DMS79 (cell line): ENCODE measurements at regions not wholly inside any gene's neighbourhood (a gene's known extent, or its start where the extent isn't known, plus 50 kb on each side); places are given as distances from the start of the nearest gene placed in this dataset.
"Not testable (repeated sequence)": the region's sequence is repeated elsewhere in the genome, so short reads cannot be mapped to it uniquely, and the experiment has no call there.

Source experiments
- DNase-seq: peaks from one replicate; lab custom pipeline; 2025; lab: John Stamatoyannopoulos, UW

DNA sequence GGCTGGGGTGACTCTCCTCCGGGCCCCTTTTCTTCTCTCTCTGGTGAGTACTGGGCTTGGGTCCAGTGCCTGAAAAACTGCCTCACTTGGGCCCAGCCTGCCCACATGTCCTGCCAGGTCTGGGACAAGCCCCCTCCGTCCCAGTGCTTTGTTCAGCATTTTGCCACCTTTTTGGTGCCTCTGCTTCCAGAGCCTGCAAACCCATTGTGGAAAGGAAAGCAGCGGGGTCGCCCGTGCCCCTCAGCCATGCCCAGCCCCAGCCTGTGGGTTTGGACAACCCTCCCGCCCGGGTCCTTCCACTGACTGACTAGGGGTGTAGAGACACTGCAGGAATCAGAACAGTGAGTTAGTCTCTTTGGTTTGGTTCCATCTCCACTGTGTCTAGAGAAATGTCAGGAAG, 140.7 kb upstream of the ALKAL2 start:
- DNase-seq: no peak

DNA sequence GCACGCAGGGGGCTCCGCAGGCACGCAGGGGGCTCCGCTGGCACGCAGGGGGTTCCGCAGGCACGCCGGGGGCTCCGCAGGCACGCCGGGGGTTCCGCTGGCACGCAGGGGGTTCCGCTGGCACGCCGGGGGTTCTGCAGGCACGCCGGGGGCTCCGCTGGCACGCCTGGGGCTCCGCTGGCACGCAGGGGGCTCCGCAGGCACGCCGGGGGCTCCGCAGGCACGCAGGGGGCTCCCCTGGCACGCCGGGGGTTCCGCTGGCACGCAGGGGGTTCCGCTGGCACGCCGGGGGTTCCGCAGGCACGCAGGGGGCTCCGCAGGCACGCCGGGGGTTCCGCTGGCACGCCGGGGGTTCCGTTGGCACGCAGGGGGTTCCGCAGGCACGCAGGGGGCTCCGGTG, 138.8 kb upstream of the ALKAL2 start:
- DNase-seq: not testable (repeated sequence)

DNA sequence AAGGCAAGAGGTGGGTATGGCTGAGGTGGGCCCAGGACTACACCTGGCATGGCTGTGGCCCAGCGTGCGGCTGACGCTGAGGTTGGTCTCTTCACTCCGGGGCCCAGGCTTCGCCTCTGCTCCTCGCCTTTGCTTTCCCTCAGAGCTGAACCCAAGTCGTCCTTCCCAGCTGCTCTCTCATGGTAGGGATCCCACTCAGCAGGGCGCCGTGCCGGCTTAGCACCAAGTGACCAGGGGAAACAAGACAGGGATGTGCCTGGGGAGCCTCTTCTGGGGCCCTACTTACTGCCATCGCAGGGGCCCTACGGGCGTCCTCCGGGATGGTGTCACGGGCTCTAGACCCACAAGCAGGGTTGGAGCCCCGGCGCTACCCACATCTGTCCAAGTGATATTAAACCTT, 138.1 kb upstream of the ALKAL2 start:
- no peak for DNase-seq

DNA sequence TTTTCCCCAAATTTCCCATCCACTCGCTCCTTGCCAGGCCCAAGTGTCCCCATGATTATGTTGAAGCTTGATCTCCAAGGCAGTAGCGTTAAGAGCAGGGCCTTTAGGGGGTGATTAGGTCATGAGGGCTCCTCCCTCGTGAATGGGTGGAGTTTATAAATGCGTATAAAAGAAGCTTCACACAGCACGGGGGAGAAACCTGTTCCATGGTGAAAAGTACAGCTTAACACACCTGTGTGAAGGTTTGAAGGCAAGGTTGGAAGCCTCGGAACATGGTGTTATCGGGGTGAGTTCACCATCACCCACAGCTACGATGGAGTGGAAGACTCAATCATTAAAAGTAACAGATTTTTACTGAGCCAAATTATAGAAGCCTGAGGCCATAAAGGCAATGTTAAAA, 137.4 kb upstream of the ALKAL2 start:
- no peak for DNase-seq

DNA sequence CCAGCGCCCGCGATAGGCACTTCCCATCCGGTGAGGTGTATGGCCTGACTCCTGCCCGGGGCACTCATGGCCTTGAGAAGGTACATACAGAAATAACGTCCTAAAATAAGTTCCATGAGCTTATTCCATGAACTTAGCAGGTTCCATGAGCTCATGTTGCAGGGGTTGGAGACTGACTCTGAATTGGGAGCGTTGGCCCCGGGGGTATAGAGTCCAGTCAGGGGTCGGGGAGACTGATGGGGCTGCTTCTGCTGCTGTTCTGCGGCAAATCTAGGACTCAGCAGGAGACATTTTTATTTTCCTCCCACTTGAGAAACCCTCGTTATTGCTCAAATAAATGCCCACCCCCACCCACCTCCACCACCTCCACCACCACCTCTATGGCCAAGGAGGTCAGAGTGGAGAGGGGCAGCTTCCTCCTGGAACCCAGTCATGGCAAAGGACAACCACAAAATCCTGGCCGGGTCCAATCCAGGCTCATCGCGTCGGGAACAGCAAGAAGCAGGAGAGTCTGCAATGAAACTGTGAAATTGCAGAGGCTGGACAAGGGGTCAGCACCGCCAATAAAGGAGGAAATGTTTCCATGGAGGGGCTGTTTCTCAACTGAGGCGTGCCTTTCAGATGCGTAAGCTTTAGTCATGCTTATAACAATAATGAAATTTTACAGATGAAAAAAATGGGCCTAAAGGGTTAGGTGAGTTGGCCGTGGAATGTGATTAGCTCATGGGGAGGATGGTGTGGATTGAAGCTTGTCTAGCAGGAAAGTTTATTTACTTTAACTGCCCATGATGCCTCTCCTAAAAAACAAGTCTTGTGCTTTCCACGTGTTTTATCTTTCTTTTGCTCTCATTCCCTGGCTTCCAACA, 136.6 kb upstream of the ALKAL2 start:
- no peak for DNase-seq

DNA sequence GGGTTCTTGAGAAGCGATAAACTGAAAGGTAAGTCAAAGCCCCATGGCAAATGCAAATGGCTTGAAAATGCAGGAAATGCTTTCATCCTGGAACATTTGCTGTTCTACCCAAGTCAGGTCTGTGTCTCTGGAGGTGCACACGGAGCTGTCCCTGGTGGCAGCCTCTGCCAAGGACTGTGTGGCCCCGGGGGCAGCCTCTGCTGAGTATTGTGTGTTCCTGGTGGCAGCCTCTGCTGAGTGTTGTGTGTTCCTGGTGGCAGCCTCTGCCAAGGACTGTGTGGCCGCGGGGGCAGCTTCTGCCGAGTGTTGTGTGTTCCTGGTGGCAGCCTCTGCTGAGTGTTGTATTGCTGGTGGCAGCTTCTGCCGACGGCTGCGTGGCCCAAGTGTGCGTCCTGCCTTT, 135.6 kb upstream of the ALKAL2 start:
- no peak for DNase-seq

DNA sequence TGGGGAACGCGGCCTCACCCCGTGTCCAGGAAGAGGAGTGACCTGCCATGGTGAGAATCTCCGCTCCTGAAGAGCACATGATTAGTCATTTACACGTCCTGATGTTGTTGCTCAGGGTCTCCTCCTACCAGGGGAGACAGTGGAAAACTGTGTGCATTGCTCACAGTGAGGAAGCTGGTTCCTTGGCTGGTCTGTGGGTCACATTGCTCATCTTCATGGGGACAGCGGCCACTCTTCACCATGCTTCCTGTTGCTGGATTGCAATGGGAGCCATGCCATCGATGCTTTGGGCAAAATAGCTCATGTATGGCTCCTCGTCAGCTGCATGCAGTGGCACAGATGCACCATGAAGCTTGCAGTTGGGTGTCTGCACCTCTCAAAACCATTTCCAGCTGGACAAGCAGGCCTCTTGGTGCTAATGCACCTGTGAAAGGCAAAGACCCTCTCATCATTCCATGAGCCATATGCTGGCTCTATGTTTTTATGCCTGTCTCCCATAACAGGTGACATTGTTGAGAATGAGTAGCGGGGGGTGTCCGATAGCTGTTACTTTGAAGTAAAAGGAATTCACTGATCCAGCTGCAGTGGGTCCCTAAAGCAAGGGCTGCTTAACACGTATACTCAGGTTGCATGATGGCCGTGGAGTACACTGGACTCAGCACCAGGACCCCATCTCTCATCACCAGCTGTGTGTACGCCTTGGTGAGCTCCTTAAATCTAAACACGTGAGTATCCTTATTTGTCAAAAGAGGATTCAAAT, 135.0 kb upstream of the ALKAL2 start:
- DNase-seq: no peak

DNA sequence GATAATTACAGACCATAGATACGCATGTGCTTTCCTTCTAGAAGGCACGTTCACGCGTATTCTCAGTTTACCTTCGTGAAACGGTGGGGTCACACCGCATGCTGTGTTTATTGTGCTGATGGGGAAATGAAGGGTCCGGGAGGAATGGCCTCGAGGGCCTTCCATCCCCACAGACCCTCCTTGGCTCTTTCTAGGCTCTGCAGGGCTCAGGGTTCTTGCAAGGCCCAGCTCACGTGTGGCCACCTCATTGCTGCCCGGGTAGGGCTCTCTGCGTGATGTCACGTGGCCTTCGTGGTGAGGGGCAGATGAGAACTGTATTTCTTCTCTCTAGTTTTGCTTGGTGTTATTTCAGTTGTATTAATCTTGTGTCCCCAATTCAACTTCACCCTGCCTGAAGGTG, 133.5 kb upstream of the ALKAL2 start:
- DNase-seq: no peak

DNA sequence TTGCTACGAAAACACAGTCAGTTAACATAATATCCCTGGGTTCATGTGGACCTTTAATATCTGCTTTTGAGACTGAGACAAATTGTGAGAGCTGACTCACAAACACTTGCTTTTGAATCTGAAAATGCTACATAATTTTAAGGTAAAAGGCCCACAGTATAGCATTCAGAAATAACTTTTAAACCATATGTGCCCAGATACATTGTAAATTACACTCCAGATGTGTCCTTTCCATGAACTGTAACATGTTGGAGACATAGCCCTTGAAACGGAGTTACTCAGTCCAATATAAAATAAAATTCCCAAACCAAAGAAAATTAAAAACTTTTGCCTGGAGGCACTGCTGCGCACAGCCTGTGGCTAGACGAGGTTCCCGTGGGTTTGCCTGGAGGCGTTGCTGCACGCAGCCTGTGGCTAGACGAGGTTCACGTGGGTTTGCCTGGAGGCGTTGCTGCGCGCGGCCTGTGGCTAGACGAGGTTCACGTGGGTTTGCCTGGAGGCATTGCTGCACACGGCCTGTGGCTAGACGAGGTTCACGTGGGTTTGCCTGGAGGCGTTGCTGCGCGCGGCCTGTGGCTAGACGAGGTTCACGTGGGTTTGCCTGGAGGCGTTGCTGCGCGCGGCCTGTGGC, 131.9 kb upstream of the ALKAL2 start:
- no peak for DNase-seq

DNA sequence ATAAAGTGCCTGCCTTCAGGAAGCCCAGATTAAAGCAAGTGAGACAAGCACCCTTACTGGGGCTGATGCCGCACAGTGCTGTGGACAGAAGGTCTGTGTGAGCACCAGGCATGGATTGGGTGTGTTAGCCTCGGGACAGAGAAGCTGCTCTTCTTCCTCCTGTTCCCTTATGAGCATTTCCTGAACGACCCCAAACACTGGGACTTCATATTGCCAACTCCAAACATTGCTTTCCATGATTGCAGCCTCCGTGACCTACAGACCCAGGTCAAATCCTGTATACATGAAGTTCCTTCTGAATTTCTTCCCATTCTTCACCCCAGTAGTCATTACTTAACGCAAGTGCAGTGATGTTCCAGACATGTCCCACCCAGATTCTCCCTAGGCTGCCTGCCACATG, 129.8 kb upstream of the ALKAL2 start:
- DNase-seq: no peak

DNA sequence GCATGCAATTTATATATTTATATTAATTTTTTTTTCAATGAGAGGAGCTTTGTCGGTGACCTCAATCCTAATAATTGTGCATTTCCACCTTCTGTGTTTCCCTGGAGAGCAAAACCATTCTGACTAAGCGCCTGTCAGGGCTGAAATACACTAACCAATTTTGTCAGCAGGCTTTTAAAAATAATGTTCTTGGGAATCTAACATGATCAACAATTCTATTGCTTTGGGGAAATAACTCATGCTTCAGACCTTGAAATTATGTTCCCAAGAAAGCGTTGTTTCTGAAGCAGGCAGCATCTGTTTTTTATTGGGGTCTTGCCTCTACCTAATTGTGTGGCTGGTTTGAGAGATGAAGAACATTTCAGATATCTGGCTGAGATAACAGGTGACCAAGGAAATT, 129.1 kb upstream of the ALKAL2 start:
- DNase-seq: no peak

DNA sequence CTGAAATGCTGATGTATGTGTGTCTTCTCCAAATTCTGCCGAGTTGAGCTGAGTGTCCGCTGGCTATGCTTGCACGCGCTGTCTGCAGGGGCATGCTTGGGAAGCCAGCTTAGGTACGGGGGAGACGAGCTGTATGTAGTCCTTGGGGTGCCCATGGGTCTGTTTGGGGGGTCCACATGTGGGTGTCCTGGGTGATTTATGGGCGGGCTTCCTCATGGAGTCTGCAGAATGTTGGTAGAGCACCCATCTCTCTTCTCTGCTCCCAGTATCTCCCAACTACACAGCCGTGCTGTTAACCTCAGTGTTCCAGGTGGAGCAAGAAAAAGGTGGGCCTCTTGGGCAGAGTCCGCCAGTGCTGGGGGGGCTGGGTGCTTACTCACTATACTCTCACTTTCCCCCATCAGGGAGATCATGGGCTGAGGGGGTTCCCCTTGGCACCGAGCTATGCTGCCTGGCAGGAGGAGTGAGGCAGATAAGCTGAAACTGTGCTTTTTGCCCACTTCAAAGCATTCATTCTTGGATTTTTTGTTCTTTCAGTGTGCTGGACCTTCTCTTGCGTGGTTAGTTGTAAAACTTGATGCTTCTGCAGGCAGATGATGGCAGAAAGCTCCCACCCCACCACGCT, 128.2 kb upstream of the ALKAL2 start:
- DNase-seq: no peak

DNA sequence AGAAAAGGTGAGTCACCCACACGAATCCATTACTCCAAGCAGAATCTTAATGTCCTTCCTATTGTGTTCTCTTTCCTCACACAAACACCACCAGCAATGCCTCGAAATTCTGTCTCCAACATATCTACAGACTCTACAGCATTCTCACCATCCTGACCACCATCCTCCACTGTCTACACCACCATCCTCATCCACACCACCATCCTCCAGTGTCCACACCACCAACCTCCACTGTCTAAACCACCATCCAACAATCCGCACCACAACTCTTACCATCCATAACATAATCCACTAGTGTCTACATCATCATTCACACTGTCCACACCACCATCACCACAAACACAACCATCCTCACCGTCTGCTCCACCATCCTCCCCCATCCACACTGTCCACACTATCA, 121.6 kb upstream of the ALKAL2 start:
- no peak for DNase-seq

DNA sequence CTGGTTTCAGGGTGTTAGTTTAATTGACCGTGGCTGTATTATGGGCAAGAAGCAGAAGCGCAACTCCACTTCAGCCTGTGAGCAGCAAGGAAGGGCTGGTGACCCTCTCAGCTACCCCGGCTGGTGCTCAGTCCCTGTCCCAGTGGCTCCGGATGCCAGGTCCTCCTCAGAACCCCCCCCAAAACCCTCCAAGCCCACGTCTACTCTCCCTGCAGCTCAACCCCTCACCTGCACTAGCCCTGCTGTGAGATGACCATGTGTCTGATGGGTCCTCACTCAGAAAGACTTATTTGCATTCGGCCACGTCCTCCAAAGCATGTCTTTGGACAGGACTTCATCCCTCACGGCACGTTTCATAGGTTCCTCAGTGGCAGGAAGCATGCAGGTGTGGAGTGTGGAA, 119.7 kb upstream of the ALKAL2 start:
- no peak for DNase-seq

DNA sequence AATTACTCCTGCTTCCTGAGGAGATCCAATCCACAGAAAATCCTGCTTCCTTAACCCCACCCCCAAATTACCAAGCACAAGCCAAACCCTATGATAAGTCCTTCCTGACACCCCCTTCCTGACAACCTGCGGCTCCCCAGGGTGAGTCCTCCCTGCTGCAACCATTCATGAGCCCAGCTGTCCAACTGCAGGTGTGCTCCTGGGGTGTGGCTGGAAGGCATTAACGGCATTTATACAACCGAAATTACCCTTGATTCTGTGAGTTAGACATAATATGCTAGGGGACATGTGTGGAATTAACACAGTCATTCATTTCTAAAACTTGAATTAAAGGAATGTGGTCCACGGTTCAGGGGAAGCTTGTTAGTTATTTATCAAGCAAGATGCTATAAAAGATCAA, 119.0 kb upstream of the ALKAL2 start:
- DNase-seq: no peak

DNA sequence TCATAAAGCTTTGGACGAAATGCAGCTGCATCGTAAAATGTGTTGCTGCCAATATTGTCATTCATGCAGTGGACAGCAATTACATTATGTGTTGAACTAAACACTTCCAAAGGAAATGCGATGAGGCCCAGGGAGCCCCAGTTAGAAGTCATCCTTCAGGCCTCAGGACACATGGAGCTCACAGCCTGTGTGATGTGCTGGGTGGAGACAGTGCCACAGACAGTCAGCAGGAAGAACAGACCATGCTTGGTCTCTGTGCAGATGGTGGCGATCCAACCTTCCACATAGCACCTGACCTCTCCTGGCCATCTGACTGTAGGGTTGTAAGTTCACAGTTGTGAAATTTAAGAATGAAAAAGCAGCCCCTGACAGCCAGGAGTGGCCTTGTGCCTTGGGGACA, 118.3 kb upstream of the ALKAL2 start:
- DNase-seq: no peak

DNA sequence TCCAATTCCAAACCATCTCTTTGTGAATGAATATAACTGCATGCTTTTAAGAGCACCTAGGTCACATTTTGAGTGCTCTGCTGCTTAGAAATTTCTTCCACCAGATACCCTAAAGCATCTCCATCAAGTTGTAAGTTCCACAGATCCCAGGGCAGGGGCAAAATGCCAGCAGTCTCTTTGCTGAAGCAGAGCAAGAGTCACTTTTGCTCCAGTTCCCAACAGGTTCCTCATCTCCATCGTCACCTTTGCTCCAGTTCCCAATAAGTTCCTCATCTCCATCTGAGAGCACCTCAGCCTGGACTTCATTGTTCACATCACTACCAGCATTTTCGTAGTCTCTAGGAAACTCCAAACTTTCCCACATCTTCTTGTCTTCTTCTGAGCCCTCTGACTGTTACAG, 116.7 kb upstream of the ALKAL2 start:
- DNase-seq: no peak

DNA sequence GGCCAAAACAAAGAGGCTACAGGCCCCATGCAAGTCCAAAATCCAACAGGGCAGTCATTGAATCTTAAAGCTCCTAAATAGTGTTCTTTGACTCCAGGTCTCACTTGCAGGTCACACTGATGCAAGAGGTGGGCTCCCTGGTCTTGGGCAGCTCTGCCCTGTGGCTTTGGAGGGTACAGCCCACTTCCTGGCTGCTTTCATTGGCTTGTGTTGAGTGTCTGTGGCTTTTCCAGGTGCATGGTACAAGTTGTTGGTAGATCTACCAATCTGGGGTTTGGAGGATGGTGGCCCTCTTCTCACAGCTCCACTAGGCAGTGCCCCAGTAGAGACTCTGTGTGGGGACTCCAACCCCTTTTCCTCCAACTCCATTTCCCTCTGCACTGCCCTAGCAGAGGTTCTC, 115.8 kb upstream of the ALKAL2 start:
- no peak for DNase-seq

DNA sequence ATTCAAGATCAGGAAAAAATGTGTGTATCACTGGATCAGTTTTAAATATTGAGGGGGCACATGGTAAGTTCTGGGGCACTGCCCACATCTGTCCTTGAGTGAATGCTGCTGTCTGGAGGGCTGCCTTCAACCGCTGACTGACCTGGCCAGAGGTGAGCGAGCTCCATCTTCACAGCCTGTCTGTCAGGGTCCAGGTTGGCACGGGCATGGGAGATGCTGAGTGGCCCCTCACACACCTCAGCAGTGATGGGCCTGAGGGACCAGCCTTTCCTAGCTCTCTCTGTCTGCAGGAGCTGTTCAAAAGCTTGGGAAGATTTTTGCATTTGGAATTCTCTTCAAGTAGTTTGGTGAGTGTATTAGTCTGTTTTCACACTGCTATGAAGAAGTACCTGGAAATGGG, 114.8 kb upstream of the ALKAL2 start:
- DNase-seq: no peak

DNA sequence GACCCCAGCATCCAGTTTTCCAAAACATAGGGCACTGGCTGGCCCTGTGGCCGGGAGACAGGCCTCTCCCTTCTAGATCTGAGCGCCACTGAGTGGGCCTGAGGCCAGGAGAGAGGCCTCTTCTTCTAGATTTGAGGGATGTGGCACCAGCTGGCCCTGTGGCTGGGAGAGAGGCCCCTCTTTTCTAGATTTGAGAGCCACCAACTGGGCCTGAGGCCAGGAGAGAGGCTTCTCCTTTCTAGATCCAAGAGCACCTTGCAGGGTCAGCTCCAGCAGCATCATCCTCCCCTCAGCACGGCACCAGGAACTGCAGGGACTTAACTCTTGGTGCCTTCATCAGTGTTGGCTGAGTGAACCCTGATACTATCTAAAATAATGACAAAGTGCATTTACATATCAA, 114.3 kb upstream of the ALKAL2 start:
- DNase-seq: no peak

DNA sequence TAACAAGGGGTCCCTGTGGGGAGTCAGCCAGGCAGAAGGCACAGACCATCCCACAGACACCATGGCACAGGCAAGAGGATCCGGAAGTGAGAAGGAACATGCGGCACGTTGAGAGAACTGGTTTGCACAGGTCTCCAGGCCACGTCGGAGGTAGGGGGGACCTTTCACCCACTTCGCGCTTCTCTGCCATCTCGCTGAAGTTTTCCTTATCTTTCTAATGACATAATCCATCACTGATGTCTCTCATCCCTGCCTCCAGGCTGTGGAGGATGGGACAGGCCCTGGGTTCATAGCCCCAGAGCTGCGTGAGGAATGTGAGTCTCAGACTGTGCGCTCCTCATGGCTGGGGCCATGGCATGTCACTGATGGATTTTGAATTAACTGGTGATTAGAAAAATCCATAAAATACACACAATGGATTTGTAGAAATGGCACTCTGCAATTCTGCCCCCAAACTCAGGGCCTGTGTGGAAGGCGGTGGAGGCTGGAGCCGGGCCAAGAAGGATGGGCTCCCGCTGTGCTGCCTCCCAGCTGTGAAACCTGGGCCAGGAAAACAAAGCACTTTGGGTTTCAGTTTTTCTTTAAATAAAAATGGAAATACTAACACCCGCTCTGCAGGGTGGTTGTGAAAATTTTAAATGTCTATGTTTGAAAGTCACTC, 113.3 kb upstream of the ALKAL2 start:
- DNase-seq: no peak

DNA sequence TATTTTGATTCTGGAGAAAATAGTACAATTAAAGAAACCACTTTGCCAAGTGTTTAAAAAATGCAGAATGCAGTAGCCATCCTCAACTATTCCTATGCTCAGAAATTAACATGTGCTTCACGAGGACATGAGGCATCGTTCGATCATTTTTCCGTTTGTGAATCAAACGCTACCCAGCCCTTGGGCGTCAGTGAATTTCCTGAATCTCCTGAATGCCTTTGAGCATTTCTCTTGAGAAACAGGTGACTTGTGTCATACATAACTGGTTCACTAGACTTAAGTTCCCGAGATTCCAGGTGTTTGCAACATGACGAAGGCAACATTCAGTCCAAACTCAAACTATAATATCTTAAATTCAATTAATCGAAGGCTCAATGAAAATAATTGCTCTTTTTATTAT, 110.0 kb upstream of the ALKAL2 start:
- no peak for DNase-seq
